NCI-H510A treated with DMSO at 0.1 percent for 48 hours (cell line): ENCODE measurements at regions not wholly inside any gene's neighbourhood (a gene's known extent, or its start where the extent isn't known, plus 50 kb on each side); places are given as distances from the start of the nearest gene placed in this dataset.

Source experiments
- DNase-seq: peaks from one replicate; lab custom pipeline; 2025; lab: John Stamatoyannopoulos, UW

- DNase-seq = no peak
Measured at GRCh38 chr7:112594397-112594796, 113.6 kb downstream of the LSMEM1 start.

GRCh38 chr7:112596260-112596659 is 115.5 kb downstream of the LSMEM1 start:
- no peak for DNase-seq

GRCh38 chr7:112596981-112597380 is 116.2 kb downstream of the LSMEM1 start:
- no peak for DNase-seq

- DNase-seq = no peak
Measured at GRCh38 chr7:112603673-112604072, 122.9 kb downstream of the LSMEM1 start.

- no peak for DNase-seq
Measured at GRCh38 chr7:112610636-112611035, 129.8 kb downstream of the LSMEM1 start.

GRCh38 chr7:112615701-112616100 is 134.9 kb downstream of the LSMEM1 start:
- no peak for DNase-seq

GRCh38 chr7:112616295-112616694 is 135.5 kb downstream of the LSMEM1 start:
- DNase-seq = no peak

GRCh38 chr7:112619343-112619742 is 138.6 kb downstream of the LSMEM1 start:
- DNase-seq = no peak

GRCh38 chr7:112622159-112622715 is 141.4 kb downstream of the LSMEM1 start:
- no peak for DNase-seq

- no peak for DNase-seq
Measured at GRCh38 chr7:112624416-112624815, 143.6 kb downstream of the LSMEM1 start.

- no peak for DNase-seq
Measured at GRCh38 chr7:112630565-112630964, 149.8 kb downstream of the LSMEM1 start.

- no peak for DNase-seq
Measured at GRCh38 chr7:112634107-112634506, 153.3 kb downstream of the LSMEM1 start.

- DNase-seq = no peak
Measured at GRCh38 chr7:112635742-112636141, 154.5 kb downstream of the TMEM168 start.

- DNase-seq = no peak
Measured at GRCh38 chr7:112638675-112639400, 151.4 kb downstream of the TMEM168 start.

- no peak for DNase-seq
Measured at GRCh38 chr7:112640685-112641084, 149.5 kb downstream of the TMEM168 start.

GRCh38 chr7:112646783-112647182 is 143.4 kb downstream of the TMEM168 start:
- DNase-seq = no peak

GRCh38 chr7:112648781-112649180 is 141.4 kb downstream of the TMEM168 start:
- no peak for DNase-seq

- no peak for DNase-seq
Measured at GRCh38 chr7:112649560-112649959, 140.6 kb downstream of the TMEM168 start.

GRCh38 chr7:112654322-112655216 is 135.6 kb downstream of the TMEM168 start:
- no peak for DNase-seq

GRCh38 chr7:112665709-112666108 is 124.5 kb downstream of the TMEM168 start:
- DNase-seq = no peak

- DNase-seq = no peak
Measured at GRCh38 chr7:112668561-112668960, 121.6 kb downstream of the TMEM168 start.

GRCh38 chr7:112669306-112669705 is 120.9 kb downstream of the TMEM168 start:
- DNase-seq = no peak

- no peak for DNase-seq
Measured at GRCh38 chr7:112670193-112670592, 120.0 kb downstream of the TMEM168 start.
